ENCODE measurements at regions not wholly inside any gene's neighbourhood (a gene's known extent, or its start where the extent isn't known, plus 50 kb on each side); places are given as distances from the start of the nearest gene placed in this dataset.

DNA sequence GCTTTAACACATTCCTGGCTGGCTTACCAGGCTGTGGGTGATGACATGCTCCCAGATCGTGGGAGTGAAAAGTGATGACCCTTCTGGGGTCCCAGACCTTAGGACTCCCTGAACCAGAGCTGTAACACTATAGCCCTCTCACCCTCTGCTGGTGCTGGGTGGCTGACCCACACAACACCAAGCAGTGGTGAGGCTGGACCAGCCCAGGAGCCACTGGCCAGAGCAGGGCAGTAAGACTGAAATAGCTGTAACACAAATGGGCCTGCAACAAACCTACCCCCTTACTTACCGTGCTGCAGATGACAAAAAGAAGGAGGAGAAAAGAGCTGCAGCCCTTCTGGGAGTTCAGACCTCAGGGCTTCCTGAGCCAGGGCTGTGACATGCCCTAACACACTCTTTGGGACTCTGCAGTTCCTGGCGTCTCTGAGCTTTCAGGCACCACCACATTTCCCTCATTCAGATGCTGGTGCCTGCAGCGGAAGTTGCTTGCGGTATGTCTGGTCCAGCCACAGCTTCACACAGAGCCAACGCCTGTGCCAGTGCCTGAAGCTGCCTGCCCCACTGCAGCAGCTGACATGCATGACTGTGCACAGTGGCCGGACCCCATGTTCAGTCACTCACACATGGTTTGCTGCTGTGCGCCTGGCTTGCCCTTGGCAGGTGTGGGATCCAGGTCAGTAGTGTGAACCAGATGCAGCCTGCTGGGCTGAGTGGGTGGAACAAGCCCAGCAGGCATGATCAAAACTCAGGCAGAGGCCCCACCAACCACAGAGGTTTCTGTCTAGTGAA is 1247.4 kb downstream of the EFNA5 start:
- Histone ChIP-seq H3K4me1 (ENCODE audit: insufficient read depth, low read length) (no peaks in the 10 kb centered on the region), H3K4me3 (ENCODE audit: low read length) (no peak overlapping the region), H3K27me3 (ENCODE audit: insufficient read depth, low read length) (no peaks in the 10 kb centered on the region), H3K9me3 (ENCODE audit: low read length) (peaks cover 4% of the 10 kb centered on the region), H3K36me3 (ENCODE audit: insufficient read depth, low read length) (no peaks in the 10 kb centered on the region), H2AFZ (ENCODE audit: low read depth, low read length) (no peak overlapping the region)

DNA sequence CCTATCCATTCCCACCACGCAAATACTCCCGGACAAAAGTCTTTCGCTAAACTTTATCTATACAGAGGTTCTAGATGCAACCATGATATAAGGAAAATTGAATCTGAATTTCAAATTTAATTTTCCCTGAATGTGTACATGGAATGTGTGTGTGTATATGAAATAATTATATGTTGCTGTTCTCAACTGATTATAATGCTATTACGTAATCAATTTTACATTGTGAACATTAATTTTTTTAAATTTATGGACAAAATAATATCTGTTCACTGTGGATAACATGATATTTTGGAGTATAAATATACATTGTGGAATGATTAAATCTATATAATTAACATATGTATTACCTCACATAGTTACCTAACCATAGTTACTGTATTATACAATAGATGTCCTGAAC is 1250.6 kb downstream of the EFNA5 start:
- Histone ChIP-seq H3K36me3 (ENCODE audit: insufficient read depth, low read length) (no peaks in the 10 kb centered on the region), H3K9me3 (ENCODE audit: low read length) (peaks cover 6% of the 10 kb centered on the region), H3K4me1 (ENCODE audit: insufficient read depth, low read length) (no peaks in the 10 kb centered on the region), H3K27me3 (ENCODE audit: insufficient read depth, low read length) (no peaks in the 10 kb centered on the region), H2AFZ (ENCODE audit: low read depth, low read length) (no peak overlapping the region), H3K4me3 (ENCODE audit: low read length) (no peak overlapping the region)

DNA sequence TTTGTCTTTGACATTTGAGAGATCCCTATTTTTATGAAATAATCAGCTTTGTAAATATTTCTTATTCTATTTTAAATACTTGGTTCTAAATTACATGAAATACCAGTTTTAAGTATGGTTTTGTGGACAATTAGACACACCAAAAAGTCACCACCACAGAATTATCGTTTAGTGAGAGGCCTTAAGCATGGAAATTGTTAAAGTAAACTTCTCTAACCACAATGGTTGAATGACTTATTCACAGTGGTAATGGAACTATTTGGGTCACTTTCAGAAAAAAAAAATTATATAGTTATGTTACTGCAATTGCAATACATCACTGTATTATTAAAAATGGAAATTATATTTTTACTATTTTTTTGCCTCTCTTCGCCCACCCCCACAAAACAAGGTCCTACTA is 1252.5 kb downstream of the EFNA5 start:
- peaks cover 6% of the 10 kb centered on the region for H3K9me3 ChIP-seq (ENCODE audit: low read length)
- no peak overlapping the region for H2AFZ ChIP-seq (ENCODE audit: low read depth, low read length)
- H3K36me3 ChIP-seq (ENCODE audit: insufficient read depth, low read length), result no peaks in the 10 kb centered on the region
- H3K27me3 ChIP-seq (ENCODE audit: insufficient read depth, low read length), result no peaks in the 10 kb centered on the region
- H3K4me3 ChIP-seq (ENCODE audit: low read length), result no peak overlapping the region
- H3K4me1 ChIP-seq (ENCODE audit: insufficient read depth, low read length), result no peaks in the 10 kb centered on the region

DNA sequence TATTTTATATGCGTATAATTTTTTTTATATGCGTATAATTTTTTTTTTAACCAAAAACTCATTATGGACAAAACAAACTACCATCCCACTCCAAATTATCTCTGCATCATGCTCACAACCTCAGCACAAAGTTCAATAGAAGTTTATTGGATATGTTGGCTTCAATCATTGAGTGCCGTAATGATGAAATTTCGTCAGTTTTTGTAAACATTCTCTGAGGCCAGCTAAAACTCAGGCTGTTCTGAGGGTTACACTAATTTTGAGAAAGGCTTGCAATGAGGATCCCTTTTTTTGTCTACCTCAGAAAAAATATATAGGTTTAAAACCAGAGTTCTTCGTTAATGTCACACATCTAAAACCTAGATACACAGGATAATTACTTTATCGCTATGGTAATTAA is 1253.2 kb downstream of the EFNA5 start:
- Histone ChIP-seq H2AFZ (ENCODE audit: low read depth, low read length) (no peak overlapping the region), H3K27me3 (ENCODE audit: insufficient read depth, low read length) (no peaks in the 10 kb centered on the region), H3K36me3 (ENCODE audit: insufficient read depth, low read length) (no peaks in the 10 kb centered on the region), H3K4me3 (ENCODE audit: low read length) (no peak overlapping the region), H3K9me3 (ENCODE audit: low read length) (peaks cover 2% of the 10 kb centered on the region), H3K4me1 (ENCODE audit: insufficient read depth, low read length) (no peaks in the 10 kb centered on the region)

DNA sequence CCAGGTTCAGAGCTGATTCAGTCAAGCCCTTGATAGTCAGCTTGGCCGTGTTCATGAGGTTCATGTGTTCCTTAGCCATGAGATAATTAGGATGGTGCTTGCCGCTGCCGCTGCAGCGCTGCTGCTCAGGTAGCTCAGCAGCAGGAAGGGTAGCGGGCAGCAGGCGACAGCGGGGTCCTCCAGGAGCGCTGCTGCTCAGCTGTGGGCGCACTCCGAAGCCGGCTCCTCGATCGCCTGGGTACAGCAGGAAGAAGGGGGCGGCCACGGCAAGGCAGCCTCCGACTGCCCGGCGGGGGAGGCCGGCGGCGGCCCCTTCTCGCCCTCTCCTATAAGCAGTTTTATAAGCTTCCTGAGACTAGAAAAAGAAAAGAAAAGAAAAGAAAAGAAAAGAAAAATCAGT is 1253.6 kb downstream of the EFNA5 start:
- H3K4me3 ChIP-seq (ENCODE audit: low read length), result no peak overlapping the region
- no peaks in the 10 kb centered on the region for H3K27me3 ChIP-seq (ENCODE audit: insufficient read depth, low read length)
- H3K36me3 ChIP-seq (ENCODE audit: insufficient read depth, low read length), result no peaks in the 10 kb centered on the region
- no peak overlapping the region for H2AFZ ChIP-seq (ENCODE audit: low read depth, low read length)
- peaks cover 2% of the 10 kb centered on the region for H3K9me3 ChIP-seq (ENCODE audit: low read length)
- no peaks in the 10 kb centered on the region for H3K4me1 ChIP-seq (ENCODE audit: insufficient read depth, low read length)

DNA sequence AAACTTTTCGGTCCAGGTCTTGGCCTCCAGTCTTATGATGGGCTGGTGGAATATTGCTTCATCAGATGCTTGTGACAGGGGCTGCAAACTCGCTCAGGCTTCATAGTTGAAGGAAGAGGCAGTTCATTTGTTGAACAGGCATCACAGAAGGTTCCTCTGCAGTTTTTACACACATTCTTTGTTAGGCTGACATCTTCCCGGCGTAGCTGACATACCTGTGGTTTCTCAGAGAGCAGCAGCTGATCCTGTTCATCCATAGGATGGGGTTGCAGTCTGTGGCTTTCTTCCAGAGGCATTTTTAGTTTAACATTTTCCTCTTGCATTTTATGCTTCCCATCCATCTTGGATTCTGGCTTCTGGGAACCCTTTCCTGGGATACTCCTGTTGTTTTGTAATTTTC is 1255.2 kb downstream of the EFNA5 start:
- Histone ChIP-seq H3K4me3 (ENCODE audit: low read length) (no peak overlapping the region), H3K4me1 (ENCODE audit: insufficient read depth, low read length) (no peaks in the 10 kb centered on the region), H3K27me3 (ENCODE audit: insufficient read depth, low read length) (no peaks in the 10 kb centered on the region), H3K36me3 (ENCODE audit: insufficient read depth, low read length) (no peaks in the 10 kb centered on the region), H2AFZ (ENCODE audit: low read depth, low read length) (no peak overlapping the region), H3K9me3 (ENCODE audit: low read length) (peaks cover 2% of the 10 kb centered on the region)

DNA sequence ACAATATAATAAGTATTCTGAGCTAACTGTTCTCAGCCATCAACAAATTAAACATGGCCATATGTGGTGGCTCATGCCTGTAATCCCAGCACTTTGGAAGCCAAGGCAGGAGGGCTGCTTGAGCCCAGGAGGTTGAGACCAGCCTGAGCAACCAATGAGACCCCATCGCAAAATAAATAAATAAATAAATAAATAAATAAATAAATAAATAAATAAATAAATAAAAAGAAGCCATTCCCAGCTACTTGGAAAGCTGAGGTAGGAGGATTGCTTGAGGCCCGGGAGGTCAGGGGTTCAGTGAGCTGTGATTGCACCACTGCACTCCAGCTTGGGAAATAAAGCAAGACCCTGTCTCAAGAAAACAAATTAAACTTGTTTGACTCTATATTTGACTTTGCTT is 1256.4 kb downstream of the EFNA5 start:
- H3K9me3 ChIP-seq (ENCODE audit: low read length), result peaks cover 2% of the 10 kb centered on the region
- no peaks in the 10 kb centered on the region for H3K27me3 ChIP-seq (ENCODE audit: insufficient read depth, low read length)
- no peaks in the 10 kb centered on the region for H3K36me3 ChIP-seq (ENCODE audit: insufficient read depth, low read length)
- H3K4me1 ChIP-seq (ENCODE audit: insufficient read depth, low read length), result no peaks in the 10 kb centered on the region
- H2AFZ ChIP-seq (ENCODE audit: low read depth, low read length), result no peak overlapping the region
- no peak overlapping the region for H3K4me3 ChIP-seq (ENCODE audit: low read length)

DNA sequence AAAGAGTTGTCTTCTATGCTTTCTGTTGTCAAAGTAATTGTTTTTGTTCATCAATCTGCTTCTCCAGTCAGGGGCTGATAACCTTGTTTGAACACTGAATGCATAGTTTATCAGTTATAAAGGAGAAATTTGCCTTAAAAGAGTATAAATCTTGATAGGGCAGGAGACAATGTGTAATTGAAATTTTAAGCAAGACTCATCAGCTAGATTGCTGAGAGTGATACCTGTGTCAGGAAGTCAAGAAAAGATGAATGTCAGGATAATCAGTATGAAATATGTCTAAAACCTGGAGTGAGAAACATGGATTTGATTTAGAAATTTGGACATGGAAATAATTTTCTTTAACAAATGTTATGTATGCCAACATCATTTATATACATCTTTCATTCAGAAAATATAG is 1258.1 kb downstream of the EFNA5 start:
- Histone ChIP-seq H3K4me3 (ENCODE audit: low read length) (no peak overlapping the region), H3K4me1 (ENCODE audit: insufficient read depth, low read length) (no peaks in the 10 kb centered on the region), H3K36me3 (ENCODE audit: insufficient read depth, low read length) (no peaks in the 10 kb centered on the region), H3K9me3 (ENCODE audit: low read length) (peaks cover 2% of the 10 kb centered on the region), H3K27me3 (ENCODE audit: insufficient read depth, low read length) (no peaks in the 10 kb centered on the region), H2AFZ (ENCODE audit: low read depth, low read length) (no peak overlapping the region)

DNA sequence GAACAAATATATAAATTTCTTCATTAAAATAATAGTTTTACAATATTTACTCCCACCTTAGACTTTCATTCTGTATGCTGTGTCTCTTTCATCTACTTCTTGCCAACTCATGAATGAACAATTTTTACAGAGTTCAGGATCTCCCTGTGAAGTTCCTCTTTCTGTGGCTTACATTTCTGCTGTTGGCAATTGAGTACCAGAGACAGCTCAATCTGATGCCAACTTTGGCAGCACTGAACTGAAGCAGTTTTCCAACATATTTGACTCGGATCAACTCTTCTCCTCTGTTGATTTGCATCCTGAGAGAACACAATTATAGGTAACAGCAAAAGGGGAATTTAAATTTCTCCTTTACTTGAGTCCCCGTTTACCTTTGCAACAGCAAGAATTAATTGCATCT is 1262.2 kb downstream of the EFNA5 start:
- Histone ChIP-seq H3K4me3 (ENCODE audit: low read length) (no peak overlapping the region), H3K27me3 (ENCODE audit: insufficient read depth, low read length) (no peaks in the 10 kb centered on the region), H2AFZ (ENCODE audit: low read depth, low read length) (no peak overlapping the region), H3K4me1 (ENCODE audit: insufficient read depth, low read length) (no peaks in the 10 kb centered on the region), H3K36me3 (ENCODE audit: insufficient read depth, low read length) (no peaks in the 10 kb centered on the region), H3K9me3 (ENCODE audit: low read length) (no peaks in the 10 kb centered on the region)

DNA sequence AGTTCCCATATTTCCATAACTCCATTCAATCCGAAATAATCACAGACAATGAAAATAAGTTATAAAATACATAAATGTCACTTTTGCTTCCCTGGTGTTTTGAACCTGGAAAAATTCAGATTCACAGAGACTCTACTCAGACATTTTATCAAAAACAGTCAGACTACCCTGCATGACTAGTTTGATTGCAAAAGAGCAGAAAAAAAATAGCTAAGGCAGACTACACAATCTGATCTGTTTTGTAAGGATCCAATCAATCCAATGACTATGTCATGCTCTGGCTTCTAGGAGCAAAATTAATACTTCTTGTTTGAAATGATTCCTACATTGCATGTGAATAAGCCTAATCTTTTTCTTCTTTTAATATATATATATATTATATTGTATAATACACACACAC is 1262.6 kb downstream of the EFNA5 start:
- no peak overlapping the region for H3K4me3 ChIP-seq (ENCODE audit: low read length)
- H3K9me3 ChIP-seq (ENCODE audit: low read length), result no peaks in the 10 kb centered on the region
- no peaks in the 10 kb centered on the region for H3K4me1 ChIP-seq (ENCODE audit: insufficient read depth, low read length)
- no peaks in the 10 kb centered on the region for H3K27me3 ChIP-seq (ENCODE audit: insufficient read depth, low read length)
- H3K36me3 ChIP-seq (ENCODE audit: insufficient read depth, low read length), result no peaks in the 10 kb centered on the region
- no peak overlapping the region for H2AFZ ChIP-seq (ENCODE audit: low read depth, low read length)

DNA sequence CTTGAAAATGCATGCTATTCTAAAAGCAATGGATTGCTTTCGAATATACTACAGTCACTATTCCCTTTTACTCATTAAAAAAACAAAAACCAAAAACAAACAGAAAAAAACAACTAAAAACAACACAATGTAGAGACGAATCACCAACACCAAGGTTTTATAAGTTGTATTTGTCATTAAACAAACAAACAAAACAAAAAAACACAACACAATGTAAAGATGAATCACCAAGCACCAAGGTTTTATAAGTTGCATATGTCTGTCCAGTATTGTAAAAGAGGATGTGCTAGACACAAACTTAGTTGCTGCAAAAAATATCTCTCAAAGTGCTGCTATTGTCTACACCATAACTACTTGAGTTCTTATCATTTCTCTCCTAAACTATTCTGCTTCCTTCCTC is 1269.2 kb downstream of the EFNA5 start:
- Histone ChIP-seq H3K9me3 (ENCODE audit: low read length) (no peaks in the 10 kb centered on the region), H3K27me3 (ENCODE audit: insufficient read depth, low read length) (no peaks in the 10 kb centered on the region), H3K4me3 (ENCODE audit: low read length) (no peak overlapping the region), H3K36me3 (ENCODE audit: insufficient read depth, low read length) (no peaks in the 10 kb centered on the region), H2AFZ (ENCODE audit: low read depth, low read length) (no peak overlapping the region), H3K4me1 (ENCODE audit: insufficient read depth, low read length) (no peaks in the 10 kb centered on the region)

DNA sequence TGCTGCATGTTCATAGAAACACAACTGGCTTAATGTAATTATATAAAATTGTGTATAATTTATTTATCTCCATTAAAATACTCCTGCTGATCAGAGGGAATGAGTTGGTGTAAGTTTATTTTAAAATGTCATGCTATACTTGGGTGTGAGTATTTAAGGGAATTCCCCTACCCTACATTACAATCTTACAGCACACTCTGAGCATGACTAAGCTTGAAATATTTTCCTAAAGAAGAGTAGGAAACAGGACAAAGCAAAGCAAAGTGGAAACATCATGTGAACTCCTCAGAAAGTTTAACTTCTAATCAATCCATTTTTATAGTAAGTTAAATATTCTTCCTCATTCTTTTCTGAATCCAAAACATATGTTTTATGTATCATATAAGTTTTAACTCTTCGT is 1271.3 kb downstream of the EFNA5 start:
- Histone ChIP-seq H3K4me3 (ENCODE audit: low read length) (no peak overlapping the region), H3K36me3 (ENCODE audit: insufficient read depth, low read length) (no peaks in the 10 kb centered on the region), H3K27me3 (ENCODE audit: insufficient read depth, low read length) (no peaks in the 10 kb centered on the region), H3K9me3 (ENCODE audit: low read length) (no peaks in the 10 kb centered on the region), H2AFZ (ENCODE audit: low read depth, low read length) (no peak overlapping the region), H3K4me1 (ENCODE audit: insufficient read depth, low read length) (no peaks in the 10 kb centered on the region)

DNA sequence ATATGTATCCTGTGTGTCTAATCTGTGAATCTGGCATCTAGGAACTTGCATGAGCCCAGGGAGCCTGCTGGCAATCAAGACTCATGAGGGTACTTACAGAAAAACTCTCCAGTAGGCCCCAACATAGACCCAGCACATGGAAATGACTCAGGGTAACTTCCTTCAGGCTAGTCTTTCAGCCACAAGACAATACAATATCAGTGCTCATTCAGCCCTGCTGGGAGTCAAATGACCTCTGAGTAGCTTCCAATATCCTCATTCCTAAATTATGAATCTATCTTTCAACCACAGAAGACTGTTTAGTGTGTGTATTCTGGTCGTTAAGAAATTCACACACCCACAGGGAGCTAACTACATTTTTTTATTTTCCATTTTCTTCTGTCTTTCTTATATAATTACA is 1273.0 kb downstream of the EFNA5 start:
- Histone ChIP-seq H3K4me3 (ENCODE audit: low read length) (no peak overlapping the region), H3K9me3 (ENCODE audit: low read length) (no peaks in the 10 kb centered on the region), H3K27me3 (ENCODE audit: insufficient read depth, low read length) (no peaks in the 10 kb centered on the region), H3K36me3 (ENCODE audit: insufficient read depth, low read length) (no peaks in the 10 kb centered on the region), H2AFZ (ENCODE audit: low read depth, low read length) (no peak overlapping the region), H3K4me1 (ENCODE audit: insufficient read depth, low read length) (peaks cover 3% of the 10 kb centered on the region)

DNA sequence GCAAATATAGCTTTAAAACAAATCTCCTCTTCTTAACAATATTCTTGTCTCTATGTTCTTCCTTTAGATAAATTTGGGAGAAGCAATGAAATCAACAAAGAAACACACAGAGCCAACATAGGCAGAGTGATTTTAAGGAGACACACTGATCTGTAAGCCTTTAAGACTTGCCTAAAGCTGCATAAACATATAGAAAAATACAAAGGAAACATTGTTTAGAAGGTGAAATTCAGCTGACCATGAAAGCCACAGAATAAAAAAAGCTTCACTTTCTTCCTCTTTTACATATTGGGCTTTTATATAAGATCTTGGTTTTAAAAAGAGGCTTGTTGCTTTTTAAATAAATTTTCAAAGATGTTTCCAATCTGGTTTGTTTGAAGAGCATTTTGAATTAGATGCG is 1277.5 kb downstream of the EFNA5 start:
- H3K9me3 ChIP-seq (ENCODE audit: low read length), result no peaks in the 10 kb centered on the region
- H2AFZ ChIP-seq (ENCODE audit: low read depth, low read length), result peak overlapping the region; percentile 46

More for the DNA sequence above, 1277.5 kb downstream of the EFNA5 start:
- no peak overlapping the region for H3K4me3 ChIP-seq (ENCODE audit: low read length)
- peaks cover 3% of the 10 kb centered on the region for H3K4me1 ChIP-seq (ENCODE audit: insufficient read depth, low read length)
- H3K27me3 ChIP-seq (ENCODE audit: insufficient read depth, low read length), result no peaks in the 10 kb centered on the region
- H3K36me3 ChIP-seq (ENCODE audit: insufficient read depth, low read length), result no peaks in the 10 kb centered on the region

All from neuron (in vitro differentiated cells).